GM18861 (cell line): ENCODE measurements at regions not wholly inside any gene's neighbourhood (a gene's known extent, or its start where the extent isn't known, plus 50 kb on each side); places are given as distances from the start of the nearest gene placed in this dataset.

ENCODE experiments used
- ATAC-seq: cut with Tn5 transposase; IDR thresholded peaks from one replicate; pipeline ENCODE4 v1.9.1; 2021; ENCODE audit not compliant: unreplicated experiment

DNA sequence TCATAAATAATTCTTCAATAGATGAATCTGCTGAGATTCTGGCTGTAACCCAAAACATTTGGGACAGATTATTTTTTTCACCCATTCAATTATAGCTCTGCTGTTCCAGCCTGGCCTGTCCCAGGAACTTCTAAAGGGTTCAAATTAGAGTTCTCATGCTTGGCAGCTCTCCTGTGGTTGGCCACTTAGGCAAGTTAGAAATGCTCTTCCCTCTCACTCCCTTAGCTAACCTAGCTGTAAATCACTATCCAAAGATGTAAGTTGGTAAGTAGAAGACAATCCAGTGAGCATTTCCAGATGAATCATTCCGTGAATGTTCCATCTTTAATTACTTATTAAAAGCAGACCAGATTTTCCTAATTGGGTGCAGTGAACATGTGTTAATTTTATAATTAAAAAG, 760.4 kb upstream of the TBX3 start:
- no peak for ATAC-seq

DNA sequence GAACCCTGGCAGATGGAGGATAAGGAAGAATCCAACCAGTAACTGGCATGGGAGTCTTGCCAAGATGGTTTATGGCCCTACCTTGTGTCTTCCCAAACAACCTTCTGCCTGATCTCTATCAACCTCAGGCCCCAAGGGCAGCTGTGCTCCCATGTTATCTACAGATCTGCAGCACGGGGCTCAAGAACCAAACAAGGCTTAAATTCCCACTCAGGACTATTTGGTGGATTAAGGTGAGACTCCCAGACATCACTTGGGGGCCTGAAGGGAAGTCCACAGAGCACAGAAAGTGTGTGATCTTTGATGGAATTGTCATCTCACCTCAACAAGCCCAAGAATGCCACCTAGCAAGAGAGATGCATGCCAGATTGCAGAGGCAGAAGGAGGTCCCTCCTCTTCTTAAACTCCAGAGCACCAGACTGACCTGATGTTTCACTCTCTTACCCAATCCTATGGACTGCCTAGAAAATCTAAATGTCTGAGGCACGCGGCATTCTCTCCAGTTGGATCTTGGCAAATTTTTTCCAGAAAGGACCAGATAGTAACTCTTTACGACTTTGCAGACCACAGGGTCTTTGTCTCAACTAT, 759.5 kb upstream of the TBX3 start:
- ATAC-seq, result no peak

DNA sequence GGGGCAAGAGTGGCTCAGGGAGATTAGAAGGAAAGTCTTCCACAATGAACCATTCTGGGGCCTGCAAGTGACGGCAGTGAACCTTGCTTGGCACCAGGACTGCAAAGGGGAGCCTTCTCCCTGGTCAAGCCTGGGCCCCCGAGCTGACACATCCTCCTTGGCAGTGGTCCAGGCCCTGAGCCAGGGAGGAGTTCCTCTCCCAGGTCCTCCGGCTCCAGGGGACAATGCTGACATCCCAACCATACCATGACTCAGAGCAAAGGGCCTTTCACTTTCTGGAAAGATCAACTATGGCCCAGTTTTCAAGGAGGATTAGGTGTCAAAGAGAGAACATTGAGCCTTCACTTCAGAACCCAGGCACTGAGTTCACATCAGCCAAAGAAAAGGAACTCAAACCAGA, 756.5 kb upstream of the TBX3 start:
- ATAC-seq, result no peak

DNA sequence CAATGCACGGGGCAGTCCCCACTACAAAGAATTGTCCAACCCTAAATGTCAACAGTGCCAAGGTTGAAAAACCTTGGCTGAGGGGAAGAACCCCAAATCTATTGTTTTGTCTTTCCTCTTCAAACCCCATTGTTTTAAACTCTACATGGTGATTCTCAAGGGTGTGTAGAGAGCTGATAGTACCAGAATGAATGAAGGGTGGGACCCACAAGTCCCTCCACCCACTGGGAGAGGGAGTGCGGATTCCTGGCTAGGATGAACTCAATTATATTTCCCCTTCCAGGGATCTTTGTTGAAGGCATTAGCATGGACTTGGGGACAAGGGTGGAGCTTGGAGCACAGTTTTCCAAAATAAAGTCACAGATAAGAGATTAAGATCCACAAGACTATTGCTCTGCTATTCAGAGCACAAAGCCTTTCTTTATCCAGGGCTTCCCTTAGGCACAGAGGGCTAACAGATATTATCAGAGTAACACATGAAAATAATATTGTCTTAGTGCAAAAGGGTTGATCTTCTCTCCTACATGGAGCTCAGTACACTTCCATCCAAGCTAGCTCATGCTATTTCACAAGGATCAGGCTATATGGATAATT, 755.1 kb upstream of the TBX3 start:
- ATAC-seq, result no peak

DNA sequence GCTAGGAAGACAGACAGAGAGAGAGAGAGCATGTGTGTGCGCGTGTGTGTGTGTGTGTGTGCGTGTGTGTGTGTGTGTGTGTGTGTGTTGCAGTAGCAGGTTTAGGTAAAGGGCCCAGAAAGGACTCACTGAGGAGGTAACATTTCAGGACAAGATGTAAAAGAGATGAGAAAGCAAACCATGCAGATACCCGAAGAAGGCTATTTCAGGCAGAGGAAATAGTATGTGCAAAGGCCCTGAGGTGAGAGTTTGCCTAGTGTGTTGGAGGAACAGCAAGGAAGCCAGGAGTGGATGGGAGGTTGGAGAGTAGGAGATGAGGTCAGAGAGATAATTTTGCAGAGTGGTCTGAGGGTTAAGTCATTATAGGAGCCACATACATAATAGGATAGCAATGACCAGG, 754.3 kb upstream of the TBX3 start:
- ATAC-seq, result no peak

DNA sequence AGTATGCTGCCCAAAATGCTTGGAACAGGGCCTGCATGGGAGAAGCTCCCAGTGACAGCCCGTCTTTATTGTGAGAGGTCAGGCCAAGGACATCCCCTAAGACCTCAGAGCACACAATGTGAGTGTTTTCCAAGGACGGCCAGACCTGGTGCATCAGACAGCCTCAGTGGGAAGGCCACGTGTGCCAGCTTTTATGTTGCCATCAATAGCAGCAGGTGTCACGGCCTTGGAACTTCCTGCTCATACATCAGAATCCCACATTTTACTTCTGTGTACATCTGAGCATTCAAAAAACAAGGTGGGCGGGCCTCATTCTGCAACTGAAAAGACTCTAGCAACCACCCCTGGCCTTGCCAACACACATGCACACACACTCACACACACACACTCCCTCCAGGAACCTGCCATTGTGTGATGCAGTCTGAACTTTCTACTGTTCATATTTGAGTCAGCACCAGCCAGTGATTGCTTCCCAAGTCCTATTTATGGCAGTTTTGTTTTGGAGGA, 753.1 kb upstream of the TBX3 start:
- ATAC-seq, result no peak

DNA sequence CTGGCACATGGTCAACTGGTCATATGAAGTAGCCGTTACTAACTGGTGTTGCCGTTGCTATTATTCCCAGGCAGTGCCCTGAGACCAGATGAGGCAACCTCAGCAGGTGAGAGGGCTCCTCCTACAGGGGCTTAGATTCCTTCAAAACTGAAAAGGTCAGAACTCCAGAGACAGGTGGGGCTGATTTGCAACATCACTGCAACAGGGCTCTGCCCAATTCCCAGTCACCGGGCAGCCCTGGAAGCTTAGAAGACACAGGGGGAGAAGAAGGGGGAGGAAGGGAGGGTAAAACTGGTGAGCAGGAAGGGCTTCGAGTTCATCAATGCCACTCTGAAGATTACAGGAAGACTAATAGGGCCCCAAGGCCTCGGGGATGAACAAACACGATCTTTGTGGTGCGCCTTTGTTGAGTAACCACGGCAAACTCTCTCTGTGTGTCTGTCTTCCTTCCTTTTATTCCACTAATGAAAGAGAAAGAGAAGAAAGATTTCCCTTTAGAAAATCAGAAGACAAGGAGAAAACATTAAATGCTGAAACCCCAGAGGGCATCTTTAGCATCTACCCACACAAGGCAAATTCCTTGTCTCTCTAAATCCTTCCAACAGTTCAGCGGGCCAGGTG, 749.1 kb upstream of the TBX3 start:
- ATAC-seq, result no peak

DNA sequence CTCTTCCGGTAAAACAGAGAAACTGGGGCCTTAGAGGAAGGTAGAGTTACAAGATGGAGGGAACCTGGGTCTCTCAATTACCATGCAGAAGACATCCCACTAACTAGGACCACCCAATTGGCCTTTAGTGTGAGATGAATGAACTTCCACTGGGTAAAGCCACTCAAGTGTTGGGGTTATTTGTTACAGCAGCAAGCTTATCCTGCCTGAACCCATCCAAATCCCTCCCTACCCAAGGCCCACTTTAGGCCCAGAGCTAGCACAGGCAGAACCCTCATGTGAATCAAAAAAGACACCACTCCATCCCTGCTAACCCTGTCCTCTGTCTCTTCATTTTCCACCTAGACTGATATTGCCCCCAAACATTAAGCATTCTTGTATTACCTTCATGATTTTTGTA, 746.7 kb upstream of the TBX3 start:
- no peak for ATAC-seq

DNA sequence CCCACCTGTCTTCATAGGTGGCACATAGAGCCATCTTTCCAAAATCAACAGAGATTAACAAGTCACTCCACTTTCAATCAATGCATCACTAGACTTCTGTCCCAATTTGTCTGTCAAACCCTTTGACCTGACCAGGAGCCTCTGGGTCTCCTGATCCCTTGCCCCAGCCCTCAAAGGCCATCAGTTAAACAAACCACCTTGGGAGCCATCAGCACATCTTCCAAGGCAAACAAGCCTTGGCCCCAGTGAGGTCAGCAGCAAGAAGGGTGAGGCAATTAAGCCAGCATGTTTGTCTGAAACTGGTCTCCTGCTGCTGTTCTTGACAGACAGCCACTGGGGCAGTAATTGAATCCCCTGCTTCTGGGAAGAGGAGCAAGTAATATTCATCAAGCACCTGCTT, 742.8 kb upstream of the TBX3 start:
- no peak for ATAC-seq

DNA sequence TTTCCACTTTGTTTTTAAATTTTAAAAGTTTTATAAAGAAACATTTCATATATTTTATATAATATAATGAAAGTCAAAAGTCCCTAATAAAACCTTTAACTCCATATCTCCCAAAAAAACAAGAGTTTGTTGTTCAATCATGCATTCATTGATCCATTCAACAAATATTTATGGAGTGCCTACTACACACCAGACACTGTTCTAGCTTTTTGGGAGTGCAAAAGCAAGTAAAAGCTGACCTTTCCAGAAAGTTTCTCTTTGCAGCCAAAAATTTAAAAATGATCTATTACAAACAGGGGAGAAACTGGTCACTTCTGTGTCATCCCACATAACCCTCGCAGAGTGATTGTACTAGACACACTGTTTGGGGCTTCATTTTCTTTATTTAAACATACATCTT, 740.0 kb upstream of the TBX3 start:
- no peak for ATAC-seq

DNA sequence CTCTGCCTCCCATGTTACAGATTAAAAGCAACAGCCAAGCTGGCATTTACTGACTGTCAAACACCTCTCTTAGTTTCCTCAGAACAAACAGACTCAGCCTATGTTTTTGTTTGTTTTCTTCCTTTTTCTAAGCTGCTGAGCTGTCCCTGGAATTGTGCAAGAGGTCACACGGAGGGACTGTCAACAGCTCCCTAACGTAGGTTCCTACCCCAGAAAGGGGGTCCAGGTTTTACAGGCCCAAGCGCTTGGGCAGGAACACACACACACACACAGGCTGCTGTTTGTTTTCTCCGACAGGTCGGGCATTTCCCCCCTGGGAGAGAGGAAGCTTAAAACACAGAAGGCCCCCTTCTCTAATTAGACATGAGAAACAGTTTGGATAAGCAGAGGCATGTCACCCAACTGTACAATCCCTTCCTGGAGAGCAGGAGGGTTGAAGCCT, 739.6 kb upstream of the TBX3 start:
- no peak for ATAC-seq

DNA sequence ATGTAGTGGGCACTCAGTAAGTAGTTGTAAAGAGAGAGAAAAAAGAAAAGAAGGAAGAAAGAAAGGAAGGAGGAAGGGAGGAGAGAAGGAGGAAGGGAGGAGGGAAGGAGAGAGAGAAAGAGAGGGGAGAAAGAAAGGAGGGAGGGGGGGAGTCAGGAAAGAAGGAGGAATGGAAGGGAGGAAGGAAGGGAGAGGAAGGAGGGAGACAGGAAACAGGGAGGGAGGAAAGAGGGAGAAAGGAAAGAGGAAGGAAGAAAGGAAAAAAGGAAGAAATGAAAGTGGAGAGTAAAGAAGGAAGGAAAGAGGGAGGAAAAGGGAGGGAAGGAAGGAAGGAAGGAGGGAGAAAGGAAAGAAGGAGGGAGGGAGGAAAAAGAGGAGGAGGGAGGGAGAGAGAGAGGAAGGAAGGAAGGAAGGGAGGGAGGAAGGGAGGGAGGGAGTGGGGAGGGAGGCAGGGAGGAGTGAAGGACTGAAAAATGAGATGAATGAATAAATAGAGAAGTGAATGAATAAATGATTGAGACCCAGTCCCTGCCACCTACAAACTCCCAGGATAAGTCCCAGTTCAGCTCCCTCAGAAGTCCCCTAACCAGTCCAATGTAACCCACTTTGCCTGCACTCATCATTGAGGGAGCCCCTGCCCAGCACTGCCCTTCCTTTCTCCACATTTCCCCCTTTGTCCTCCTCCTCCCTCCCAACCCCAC, 739.0 kb upstream of the TBX3 start:
- ATAC-seq, result no peak

DNA sequence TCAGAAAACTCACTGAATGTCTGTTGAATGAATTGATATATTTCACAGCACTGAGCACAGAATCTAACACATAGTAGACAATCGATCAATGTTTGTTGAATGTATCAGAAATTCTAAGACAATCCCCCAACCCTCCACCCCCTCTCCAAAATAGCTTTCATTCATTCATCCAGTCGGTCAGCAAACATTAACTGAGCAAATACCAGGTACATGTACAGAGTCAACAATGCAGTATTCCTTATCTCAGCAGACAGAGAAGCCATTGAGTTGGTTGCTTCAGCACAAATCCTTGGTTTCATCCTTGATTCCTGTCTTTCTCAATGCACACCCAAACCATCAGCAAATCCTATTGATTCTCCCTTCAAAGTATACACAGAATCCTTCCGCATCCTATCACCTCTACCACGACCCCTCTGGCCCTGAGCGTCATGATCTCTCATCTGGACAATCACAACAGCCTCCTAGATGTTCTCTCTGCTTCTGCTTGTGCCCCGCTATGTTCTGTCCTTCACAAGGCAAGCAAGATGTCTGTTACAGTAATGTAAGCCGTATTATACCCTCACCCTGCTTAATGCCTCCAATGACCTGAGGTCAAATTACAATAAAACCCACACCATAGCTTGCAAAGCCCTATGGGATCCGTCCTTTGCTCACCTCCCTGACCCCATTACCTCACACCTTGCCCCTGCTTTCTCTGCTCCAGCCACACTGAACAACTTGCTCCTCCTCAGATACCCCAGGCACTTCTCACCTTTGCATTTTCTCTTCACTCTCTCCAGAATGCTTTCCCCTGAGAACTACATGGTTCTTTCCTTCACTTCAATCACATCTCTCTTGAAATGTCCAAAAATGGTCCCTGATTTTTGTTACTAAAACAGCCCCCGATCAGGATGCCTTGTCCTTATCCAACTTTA, 738.1 kb upstream of the TBX3 start:
- ATAC-seq, result no peak

DNA sequence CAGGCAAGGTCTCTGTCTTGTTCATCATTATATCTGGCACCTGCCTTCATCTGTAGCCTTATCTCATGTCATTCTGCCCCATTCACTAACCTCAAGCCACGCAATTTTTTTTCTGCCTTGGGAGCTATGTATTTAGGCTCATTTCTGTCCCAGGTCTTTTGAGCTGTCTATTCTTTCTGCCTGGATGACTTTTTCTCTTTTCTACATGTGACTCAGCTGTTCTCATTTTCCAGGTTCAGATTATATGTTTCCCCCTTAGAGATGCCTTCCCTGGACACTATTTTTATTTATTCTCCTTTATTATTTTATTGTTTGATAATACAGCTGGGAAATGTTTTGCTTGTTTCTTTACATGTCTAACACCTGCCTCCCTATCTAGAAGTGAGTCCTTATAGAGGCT, 737.4 kb upstream of the TBX3 start:
- no peak for ATAC-seq

DNA sequence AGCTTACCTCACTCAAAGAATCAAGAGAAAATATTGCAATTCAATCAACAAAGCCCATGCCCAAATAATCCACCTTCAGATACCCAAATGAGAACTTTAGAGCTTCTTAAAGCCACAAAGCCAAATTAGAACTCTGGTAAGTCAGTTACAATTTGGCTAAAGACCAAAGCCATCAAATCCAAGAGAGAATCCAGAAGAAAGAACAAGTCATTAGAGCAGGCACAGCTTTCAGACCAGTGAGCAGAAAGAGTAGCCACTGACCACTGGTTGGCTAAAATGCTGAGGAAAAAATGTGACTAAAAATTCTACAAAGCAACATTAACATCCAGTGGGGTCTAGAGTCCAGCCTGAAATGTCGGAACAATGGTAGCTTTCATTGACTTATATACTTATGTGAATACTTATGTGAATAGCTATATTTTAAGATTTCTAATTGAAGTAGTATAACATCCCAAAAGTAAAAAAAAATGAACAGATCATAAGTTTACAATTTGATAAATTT, 735.2 kb upstream of the TBX3 start:
- no peak for ATAC-seq

DNA sequence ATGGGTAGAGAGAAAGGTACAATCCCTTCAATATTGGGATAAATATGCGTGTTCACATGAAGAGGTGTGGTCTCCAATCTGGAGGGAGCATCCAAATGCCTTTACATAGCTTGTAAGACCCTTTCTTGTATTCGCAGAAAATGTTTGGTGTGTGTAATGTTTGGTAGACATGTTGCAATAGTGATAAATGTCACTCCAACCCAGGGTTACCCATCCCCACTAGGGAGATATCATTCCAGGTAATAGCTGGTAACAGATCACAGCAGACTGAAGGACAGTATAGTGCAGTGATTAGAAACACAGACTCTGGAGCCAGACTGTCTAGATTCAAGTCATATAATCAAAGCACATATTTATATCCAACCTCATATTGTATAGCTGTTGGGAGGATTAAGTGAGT, 733.6 kb upstream of the TBX3 start:
- ATAC-seq, result no peak

DNA sequence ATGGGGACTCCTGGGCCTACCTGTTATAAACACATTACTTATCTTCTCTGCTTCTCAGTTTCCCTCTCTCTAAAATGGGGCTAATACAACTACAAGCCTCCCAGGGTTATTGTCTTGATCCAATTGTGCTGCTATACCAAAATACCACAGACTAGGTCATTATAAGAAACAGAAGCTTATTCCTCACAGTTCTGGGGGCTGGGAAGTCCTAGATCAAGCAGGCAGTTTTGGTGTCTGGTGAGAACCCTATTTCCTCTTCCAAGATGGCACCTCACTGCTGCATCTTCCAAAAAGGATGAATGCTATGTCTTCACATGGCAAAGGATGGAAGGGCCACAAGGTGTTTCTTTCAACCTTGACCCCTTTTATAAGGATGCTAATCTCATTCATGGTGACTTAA, 732.9 kb upstream of the TBX3 start:
- ATAC-seq, result no peak

DNA sequence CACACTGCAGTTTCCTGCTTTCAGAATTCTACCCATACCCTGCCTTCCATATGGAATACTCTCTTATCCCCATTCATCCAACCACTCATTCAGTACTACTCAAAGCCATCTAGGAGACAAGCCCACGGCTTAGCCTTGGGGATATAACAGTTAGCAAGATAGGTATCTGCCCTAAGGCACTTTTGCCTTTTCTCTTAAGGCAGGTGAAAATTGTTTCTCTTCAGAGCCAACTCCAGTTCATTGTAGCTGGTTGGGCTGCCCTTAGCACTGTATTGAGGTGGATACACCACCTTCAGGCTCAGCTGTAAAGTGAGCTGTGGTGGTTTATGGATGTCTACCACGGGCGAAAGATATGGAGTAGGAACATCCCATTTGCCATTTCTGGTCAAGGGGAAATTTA, 729.7 kb upstream of the TBX3 start:
- ATAC-seq, result no peak

DNA sequence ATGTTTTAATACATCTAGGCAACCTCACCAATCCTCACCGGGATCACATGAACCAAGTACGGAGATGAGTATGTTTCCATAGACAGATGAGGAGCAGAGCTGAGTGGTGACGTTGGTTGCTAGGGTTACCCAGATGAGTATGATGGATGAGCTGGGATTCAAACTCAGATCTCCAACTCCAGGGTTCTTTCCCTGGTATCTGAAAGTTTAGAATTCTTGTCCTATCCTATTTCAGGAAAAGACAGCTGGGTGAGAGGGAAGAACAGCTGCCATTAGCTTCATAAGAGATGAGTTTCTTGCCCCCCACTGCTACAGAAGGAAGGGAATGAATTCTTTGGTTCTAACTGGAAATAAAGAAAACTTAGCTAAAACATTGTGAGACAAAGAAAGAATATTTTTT, 728.9 kb upstream of the TBX3 start:
- ATAC-seq, result no peak

DNA sequence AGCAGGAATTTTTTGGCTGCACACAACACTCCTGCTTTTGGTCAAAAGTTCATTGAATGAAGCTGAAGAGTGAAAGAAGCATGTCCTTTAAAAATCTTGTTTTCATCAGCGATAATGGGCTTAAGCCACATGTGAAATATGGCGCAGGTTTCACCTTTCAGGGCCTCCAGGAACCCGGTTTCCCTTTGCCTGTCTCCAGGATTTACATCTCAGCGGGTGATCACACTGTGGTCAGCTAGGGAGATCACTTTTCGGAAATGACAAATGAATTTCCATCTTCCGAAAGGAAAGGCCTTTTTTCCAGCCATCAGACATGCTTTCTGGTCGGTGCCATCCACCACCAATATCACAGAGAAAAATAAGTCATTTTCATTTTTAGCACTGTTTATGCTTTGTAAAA, 727.1 kb upstream of the TBX3 start:
- no peak for ATAC-seq

DNA sequence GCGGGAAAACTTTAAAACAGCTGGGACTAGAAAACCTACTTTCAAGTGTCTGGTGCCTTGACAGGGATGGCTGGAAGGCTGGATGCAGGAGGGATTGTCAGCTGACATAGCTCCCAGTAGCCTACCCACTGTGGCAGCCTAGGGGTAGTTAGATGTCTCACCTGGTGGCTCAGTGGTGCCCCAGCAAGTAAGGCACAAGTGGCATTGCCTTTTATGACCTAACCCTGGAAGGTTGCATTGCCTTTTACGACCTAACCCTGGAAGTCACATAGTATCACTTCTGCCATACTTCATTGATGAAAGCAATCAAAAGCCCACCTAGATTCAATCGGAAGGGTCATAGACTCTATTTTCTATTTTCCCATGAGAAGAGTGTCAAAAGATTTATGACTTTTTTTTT, 724.7 kb upstream of the TBX3 start:
- no peak for ATAC-seq
